HCEC 1CT (cell line): ENCODE measurements at regions not wholly inside any gene's neighbourhood (a gene's known extent, or its start where the extent isn't known, plus 50 kb on each side); places are given as distances from the start of the nearest gene placed in this dataset.
A peak's percentile ranks its signal among the peaks of the same experiment; 100 is the strongest.

ENCODE experiments used
- DNase-seq: peaks from one replicate; pipeline ENCODE4 v3.0.0-alpha.2; 2017

DNA sequence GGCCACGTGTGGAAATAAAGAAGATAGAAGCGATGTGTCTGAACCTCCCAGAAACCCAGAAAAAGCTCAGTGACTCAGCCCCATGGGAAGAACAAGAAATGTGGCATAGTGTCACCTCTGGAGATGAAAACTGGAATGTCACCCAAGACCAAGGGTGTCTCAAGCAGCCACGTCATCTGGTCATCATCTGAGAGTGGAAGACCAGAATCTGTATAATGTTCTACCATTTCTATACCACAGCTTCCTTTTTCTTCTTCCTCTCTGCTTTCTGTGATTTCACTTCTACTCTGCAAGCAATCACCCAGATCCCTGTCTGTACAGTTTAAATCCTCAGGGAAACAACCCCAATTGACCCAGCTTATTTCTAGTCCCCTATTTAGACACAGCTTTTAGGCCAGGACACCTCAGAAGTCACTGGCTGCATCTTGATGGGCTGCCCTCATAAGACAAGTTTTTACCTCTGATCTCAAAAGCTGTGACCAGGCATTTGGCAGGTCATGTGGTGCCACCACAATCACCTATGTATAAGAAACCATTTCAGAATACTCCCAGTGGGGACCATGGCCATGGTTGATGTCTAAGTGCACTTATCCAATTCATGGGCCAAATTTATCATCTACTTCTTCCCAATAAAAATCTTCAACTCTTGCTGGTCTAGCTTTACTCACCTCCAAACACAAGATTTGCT is 278.5 kb upstream of the UMPS start:
- no peak for DNase-seq

DNA sequence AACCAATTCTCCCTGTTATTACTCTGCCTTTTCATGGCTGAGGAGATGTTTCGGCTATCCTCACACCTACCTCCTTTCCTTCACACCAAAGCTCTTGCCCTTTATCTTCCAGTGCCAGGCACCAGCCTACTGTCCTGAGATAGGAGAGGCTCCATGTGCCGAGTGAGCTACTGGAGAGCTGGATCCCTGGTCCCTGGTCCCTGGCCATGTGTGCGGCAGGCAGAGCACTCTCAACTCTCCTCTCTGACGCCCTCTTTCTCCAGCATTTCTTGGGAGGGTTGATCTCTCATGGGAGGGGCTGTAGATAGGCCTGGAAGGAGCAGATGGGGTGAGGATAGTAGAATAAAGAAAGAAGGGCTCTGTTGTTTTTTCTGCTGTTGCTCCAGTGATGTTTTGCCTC is 277.1 kb upstream of the UMPS start:
- no peak for DNase-seq

GRCh38 chr3:124455891-124456290 is 274.4 kb upstream of the UMPS start:
- no peak for DNase-seq

GRCh38 chr3:124456506-124456905 is 273.7 kb upstream of the UMPS start:
- DNase-seq = no peak

- DNase-seq = no peak
These were observed 270.6 kb upstream of the UMPS start for GRCh38 chr3:124459678-124460077.

DNA sequence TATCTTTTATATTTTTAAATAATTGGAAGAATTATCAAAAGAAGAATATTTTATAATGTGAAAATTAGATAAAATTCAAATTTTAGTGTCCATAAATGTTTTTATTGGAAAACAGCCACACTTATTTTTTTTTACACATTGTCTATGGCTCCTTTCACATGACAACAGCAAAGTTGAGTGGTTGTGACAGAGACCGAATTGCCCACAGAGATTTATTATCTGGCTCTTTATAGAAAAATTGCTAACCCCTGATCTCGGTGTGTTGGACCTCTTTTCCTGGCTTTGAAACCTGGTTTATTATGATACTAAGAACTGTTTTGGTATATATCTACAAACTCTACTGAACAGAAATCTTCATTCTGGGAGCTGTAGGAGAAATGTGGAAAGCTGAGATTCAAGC is 269.1 kb upstream of the UMPS start:
- DNase-seq = no peak

DNA sequence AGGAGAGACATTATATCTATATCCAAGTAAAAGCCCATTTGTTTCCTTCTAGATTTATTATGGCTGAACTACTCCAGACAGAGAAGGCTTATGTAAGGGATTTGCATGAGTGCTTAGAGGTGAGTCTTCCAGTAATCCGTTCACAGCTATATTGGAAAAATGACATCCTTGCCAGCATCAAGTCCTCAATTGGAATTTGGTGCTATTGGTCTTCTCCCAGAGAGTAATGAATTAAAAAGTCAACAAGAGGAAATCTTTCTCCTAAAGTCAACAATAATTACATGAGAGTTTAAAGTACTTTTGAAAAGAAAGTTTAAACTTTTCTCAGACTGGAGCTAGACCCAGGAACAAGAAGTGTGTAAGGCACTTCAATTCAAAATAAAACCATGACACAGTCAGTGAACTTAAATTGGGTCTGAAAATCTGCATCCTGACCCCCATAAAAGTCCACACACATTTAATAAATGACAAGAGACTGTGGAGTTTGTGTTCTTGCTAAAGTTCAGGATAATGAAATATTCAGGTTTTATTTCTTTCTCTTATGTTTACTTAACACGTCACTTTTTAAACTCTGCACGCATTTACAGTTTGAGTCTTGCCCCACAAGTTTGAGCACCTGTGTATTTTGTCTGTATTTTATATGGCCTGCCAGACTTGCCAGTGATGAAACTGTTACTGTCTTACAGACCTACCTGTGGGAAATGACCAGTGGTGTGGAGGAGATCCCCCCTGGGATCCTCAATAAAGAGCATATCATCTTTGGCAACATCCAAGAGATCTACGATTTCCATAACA is 268.2 kb upstream of the UMPS start:
- DNase-seq = no peak

DNA sequence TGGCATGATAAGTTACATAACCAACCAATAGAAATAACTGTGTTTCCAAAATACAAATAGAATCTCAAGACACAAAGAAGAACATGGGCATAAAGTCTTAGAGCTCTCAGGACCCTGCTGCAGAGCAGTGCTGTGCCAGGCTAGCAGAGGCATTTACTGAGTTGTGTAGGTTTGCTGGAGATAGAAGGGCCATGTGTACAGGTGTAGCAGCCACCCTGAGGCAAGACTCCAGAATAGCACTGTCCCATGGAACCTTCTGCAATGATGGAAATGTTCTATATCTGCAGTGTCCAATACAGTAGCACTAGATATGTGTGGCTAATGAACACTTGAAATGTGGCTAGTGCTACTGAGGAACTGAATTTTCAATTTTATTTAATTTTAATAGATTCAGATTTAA is 267.0 kb upstream of the UMPS start:
- DNase-seq = no peak

DNA sequence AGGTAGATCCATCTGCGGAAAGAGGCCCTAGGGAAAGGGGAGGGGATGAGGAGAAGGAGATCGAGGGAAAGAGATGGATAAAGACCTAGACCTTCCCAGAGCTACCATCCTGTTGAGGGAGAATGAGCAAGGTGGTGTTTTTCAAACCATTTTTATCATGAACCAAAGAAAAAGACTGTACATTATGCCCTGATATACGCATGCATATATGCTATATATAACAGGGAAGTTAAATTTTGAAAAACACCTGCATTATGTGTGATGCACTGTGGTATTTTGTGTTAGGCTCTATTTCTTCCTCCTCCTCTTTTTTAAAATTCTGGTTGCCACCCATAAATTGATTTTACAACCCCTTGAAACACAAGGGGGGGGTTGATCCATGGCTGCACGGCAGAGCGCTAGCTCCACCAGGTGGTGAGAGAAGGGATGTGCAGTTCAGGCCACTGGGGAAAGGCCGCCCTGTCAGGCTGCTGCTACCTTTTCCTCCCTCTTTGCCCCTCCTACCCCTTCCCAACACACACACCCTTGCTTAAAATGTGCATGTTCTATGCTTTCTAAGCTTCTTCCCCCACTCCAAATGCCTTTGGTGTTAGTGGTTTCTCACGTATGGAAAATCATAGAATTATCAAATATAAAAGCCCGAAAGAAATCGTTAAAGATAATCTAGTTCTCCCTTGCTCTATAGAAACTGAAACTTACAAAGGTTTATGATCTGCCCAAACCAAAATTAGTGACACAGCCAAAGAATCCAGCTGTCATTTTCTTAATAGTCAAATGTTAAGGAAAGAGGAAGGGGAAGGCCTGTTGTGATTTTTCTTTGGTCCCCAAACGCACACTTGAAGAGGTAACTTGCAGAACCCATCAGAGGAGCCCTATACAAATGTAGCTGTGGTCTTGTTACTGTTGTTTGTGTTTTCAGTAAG is 262.0 kb upstream of the UMPS start:
- DNase-seq = peak; percentile 15

- no peak for DNase-seq
These were observed 260.7 kb upstream of the UMPS start for GRCh38 chr3:124469555-124469954.

DNA sequence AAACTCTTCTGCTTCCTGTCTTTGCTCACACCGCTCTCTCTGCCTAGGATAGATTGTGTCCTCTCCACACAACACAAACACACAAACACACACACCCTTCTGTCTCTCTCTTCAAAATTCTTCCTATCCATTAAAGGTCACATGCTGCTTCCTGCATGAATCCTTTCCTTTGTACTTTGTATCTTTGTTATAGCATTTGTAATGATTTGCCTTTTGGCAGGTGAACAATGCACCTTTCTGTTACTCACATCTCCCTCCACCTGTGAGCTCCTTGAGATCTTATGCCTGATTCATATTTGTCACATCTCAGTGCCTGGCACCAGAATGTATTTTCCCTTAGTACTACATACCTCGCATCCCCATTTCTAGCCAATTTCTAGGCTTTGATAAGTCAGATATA is 251.4 kb upstream of the UMPS start:
- no peak for DNase-seq

DNA sequence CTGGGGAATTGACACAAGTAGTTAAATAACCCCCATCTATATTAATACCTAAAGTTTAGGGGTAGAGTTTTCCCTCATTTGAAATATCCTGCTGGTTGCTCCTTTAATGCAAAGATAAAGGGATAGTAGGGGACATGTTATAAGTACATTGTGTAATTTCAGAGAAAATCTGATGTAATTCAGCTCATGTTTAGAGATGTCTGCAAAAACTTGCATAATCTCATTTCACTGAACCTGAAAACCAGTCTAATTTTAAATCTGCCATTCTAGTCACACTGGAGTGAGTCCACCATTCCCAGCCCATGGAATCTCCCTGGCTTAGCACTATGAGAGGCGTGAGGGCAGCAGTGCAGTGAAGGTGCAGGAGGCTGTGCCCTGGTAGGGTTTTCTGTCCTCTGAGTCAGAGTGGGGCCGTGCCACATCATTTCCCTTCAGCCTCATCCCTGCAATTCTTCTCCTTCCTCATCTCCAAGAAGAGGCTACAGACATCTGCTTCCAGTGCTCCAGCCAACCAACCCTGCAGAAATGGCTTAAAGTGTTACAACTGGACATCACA is 246.3 kb upstream of the UMPS start:
- DNase-seq = no peak

- DNase-seq = no peak
These were observed 243.9 kb upstream of the UMPS start for GRCh38 chr3:124486324-124486723.

- DNase-seq = no peak
These were observed 240.7 kb upstream of the UMPS start for GRCh38 chr3:124489506-124489905.

DNA sequence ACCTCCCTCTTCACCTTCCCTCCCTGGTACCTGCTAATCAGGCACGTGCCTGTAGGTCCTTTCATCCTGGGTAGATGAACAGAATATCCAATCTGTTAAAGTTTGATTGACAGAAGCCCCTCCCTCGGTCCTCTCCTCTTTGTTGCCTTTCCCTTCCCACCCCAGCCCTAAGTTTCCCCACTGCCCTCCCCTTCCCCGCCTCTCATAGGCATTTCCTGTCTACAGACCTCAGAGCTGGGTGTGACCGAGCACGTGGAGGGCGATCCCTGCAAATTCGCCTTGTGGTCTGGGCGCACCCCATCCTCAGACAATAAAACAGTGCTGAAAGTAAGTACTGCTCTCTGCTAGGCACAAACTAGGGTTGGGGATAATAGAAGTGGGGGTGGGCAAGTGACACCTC is 239.2 kb upstream of the UMPS start:
- no peak for DNase-seq

DNA sequence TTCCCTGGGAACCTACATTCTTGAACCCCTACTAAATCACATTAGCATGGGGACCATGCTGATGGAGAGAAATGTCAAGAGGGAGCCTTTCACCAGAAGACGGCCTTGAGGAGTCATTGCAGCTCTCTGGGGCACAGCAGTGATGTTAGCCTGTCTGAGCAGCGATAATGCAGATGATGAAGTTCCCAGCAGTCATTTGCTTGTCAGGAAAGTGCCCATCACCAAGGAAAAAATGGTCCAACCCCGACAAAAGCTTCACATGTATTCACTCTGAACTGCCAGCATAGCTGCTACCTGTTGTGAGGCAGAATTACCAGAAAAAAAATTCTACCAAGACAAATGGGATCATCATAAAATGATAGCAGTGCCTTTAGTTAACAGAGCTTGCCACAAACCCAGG is 238.4 kb upstream of the UMPS start:
- no peak for DNase-seq

GRCh38 chr3:124492824-124493223 is 237.4 kb upstream of the UMPS start:
- peak; percentile 44 for DNase-seq

DNA sequence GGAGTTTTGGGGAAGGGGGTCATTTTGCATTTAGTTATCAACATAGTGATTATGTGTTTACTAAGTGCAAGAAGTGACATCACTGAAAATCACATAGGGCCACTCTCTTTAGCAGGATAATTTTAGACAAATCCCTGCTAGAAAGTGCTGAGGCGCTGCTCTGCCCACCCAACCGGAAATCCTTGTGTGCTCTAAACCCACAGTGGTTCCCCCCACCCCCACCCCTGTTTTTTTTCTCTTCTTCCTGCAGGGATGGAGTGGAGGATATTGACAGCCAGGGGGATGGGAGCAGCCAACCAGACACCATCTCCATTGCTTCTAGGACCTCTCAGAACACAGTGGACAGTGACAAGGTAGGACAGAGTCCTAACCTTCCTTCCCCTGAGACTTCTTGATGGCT is 234.2 kb upstream of the UMPS start:
- DNase-seq = no peak

DNA sequence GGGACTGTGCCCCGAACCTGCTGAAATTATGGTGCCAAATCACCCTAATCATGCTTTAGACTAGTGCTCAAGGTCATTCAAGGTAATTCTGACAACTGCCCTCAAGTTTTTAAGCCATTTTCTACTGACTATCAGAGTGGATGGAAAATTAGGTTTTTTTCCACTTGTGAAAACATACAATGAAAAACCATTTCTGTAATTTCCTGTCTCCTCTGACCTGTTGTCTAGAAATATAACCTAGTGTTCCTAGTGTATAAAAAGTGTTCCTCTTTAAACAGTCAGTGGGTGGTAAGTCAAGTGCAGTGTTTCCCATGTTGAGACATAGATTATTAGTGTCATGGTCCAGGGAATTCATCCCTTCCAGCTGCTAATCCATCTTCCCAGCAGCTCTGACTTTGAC is 232.8 kb upstream of the UMPS start:
- DNase-seq = no peak

- no peak for DNase-seq
These were observed 231.4 kb upstream of the UMPS start for GRCh38 chr3:124498891-124499290.

DNA sequence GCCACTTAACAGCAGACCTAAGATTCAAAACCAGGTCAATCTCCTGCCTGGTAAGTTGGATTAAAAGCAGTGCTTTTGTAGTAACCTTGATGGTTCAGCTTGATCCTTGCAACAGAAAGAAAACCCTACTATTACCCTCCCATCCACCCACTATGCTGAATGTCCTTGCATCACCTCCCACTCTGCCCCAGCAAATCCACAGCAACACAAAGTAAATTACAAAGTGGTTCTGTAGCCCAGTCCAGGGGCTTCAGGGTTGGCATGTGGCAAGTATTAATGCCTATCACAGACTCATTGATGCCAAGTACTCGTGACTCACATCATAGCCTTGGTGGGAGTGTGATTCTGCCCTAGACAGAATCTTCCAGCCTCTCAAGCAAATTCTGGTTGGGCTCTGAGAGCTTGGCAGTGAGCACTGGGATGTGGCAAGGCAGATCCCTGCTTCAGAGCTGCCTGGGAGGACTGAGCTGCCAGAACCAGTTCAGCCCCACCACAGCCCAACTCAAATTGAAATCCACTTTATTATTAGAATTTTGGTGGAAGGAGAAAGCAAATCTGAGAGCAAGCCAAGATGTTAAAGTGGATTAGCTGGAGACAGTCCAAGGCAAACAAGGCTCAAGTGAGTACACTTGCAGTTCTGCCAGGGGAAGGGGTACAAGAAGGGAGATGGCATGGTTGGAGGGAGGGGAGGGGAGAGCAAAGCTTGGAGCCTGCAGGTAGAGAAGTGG is 225.8 kb upstream of the UMPS start:
- no peak for DNase-seq

DNA sequence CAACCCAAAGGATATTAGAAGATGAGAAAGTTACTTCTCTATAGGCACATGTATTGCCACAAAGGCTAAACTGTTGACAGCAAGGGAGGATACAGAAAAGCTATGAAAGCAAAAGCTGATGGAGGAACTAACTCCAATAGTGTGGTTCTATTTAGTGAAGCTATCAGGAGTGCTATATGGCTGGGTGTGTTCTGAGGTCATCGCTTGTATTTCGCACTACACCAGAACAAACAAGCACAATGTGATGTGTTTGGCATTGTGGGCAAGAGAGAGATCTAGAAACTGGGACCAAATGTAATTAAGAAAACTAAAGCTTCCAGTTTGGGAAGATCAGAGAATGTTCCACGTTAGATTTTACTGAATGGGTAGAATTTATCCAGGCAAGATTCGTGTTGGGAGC is 220.4 kb upstream of the UMPS start:
- no peak for DNase-seq

DNA sequence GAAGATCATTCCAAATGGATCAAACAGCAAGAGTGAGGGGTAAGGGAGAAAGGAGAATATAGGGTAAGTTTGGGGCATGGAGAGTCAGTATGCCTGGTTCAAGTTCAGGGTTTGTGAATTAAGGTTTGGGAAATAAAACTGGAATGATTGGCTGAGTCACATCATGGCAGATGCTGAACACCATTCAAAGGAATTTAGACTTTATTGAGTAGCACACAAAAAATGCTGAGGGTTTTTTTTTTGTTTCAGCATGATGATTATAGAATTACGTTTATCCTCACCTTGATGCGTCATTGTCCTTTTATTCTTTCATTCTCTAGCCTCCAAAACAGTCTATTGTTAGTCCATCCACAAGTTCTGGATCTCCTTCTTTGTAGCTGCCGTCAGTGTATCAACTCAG is 220.0 kb upstream of the UMPS start:
- DNase-seq = peak; percentile 45
